ENCODE measurements at regions not wholly inside any gene's neighbourhood (a gene's known extent, or its start where the extent isn't known, plus 50 kb on each side); places are given as distances from the start of the nearest gene placed in this dataset.

- ChIA-PET CTCF (no interaction called here), POLR2A (no interaction called here)
- Histone ChIP-seq H3K4me2 (ENCODE audit: insufficient read depth, low read length) (no peak overlapping the region), H3K9me3 (replicated peaks; ENCODE audit: control insufficient read depth, insufficient read depth, low read length) (no peaks in the 10 kb centered on the region), H3K79me2 (ENCODE audit: control insufficient read depth, insufficient read depth, low read length) (no peaks in the 10 kb centered on the region), H4K20me1 (replicated peaks; ENCODE audit: control insufficient read depth, extremely low read depth, insufficient read depth, low read length) (no peaks in the 10 kb centered on the region), H3K27ac (ENCODE audit: insufficient read depth, low read depth, low read length) (no peak overlapping the region), H3K4me3 (replicated peaks in 1 of 3; ENCODE audit: insufficient read depth in 1 of 3, low read depth in 1 of 3, low read length in 3 of 3) (no peak overlapping the region), H3K9me1 (replicated peaks; ENCODE audit: control insufficient read depth, extremely low read depth, insufficient read depth, low read length) (no peaks in the 10 kb centered on the region), H2AFZ (ENCODE audit: low read depth, low read length) (no peak overlapping the region), H3K36me3 (ENCODE audit: control insufficient read depth in 2 of 2, extremely low read depth in 1 of 2, insufficient read depth in 2 of 2, low read length in 2 of 2) (no peaks in the 10 kb centered on the region), H3K9ac (replicated peaks; ENCODE audit: extremely low read depth, insufficient read depth, low read length) (no peak overlapping the region), H3K4me1 (ENCODE audit: control insufficient read depth, extremely low read depth, insufficient read depth, low read length) (no peaks in the 10 kb centered on the region), H3K27me3 (ENCODE audit: control insufficient read depth in 2 of 2, insufficient read depth in 2 of 2, low read length in 2 of 2) (no peaks in the 10 kb centered on the region)
- BruUV-seq (replicated peaks) = no TSS peak
- TF ChIP-seq CTCF (IDR thresholded peaks at IDR 0.05; ENCODE audit: extremely low read depth in 1 of 2, insufficient read depth in 1 of 2, low read depth in 1 of 2, low read length in 2 of 2) (no peak), POLR2A (IDR thresholded peaks at IDR 0.05; ENCODE audit: low read depth, low read length) (no peak)
- intact Hi-C loops (cut with micrococcal nuclease) (no loop called here), dilution Hi-C loops (cut with MboI; ENCODE audit: extremely low pct_ligation_motif_present, low sequenced_read_pairs) (no loop called here)
- DNase-seq (ENCODE audit: low read depth, low spot score) = no peak
- no peak for FAIRE-seq
Measured at GRCh38 chr11:92008249-92008648, 216.4 kb upstream of the FAT3 start.

- ChIA-PET CTCF (no interaction called here), POLR2A (no interaction called here)
- H2AFZ ChIP-seq (ENCODE audit: low read depth, low read length) = no peak overlapping the region
- H3K79me2 ChIP-seq (ENCODE audit: control insufficient read depth, insufficient read depth, low read length) = no peaks in the 10 kb centered on the region
- H3K27me3 ChIP-seq (ENCODE audit: control insufficient read depth in 2 of 2, insufficient read depth in 2 of 2, low read length in 2 of 2) = no peaks in the 10 kb centered on the region
- no peak overlapping the region for H3K4me2 ChIP-seq (ENCODE audit: insufficient read depth, low read length)
- dilution Hi-C loops (cut with MboI; ENCODE audit: extremely low pct_ligation_motif_present, low sequenced_read_pairs) = no loop called here
- no peak overlapping the region for H3K27ac ChIP-seq (ENCODE audit: insufficient read depth, low read depth, low read length)
- no peak overlapping the region for H3K4me3 ChIP-seq (replicated peaks in 1 of 3; ENCODE audit: insufficient read depth in 1 of 3, low read depth in 1 of 3, low read length in 3 of 3)
- no peaks in the 10 kb centered on the region for H3K4me1 ChIP-seq (ENCODE audit: control insufficient read depth, extremely low read depth, insufficient read depth, low read length)
- no peaks in the 10 kb centered on the region for H3K36me3 ChIP-seq (ENCODE audit: control insufficient read depth in 2 of 2, extremely low read depth in 1 of 2, insufficient read depth in 2 of 2, low read length in 2 of 2)
- no peaks in the 10 kb centered on the region for H4K20me1 ChIP-seq (replicated peaks; ENCODE audit: control insufficient read depth, extremely low read depth, insufficient read depth, low read length)
- FAIRE-seq = no peak
- no peaks in the 10 kb centered on the region for H3K9me1 ChIP-seq (replicated peaks; ENCODE audit: control insufficient read depth, extremely low read depth, insufficient read depth, low read length)
- BruUV-seq (replicated peaks) = no TSS peak
- H3K9ac ChIP-seq (replicated peaks; ENCODE audit: extremely low read depth, insufficient read depth, low read length) = no peak overlapping the region
- DNase-seq (ENCODE audit: low read depth, low spot score) = no peak
- TF ChIP-seq GATA2 (IDR thresholded peaks at IDR 0.05; ENCODE audit: insufficient read depth, insufficient read length, low read depth, low read length) (no peak), MAX (IDR thresholded peaks at IDR 0.05; ENCODE audit: insufficient read depth, insufficient read length) (no peak), POLR2AphosphoS5 (IDR thresholded peaks at IDR 0.05; ENCODE audit: insufficient read depth, low read depth, low read length) (no peak), MYC (IDR thresholded peaks at IDR 0.05; ENCODE audit: low read depth, low read length) (no peak), POLR2A (IDR thresholded peaks at IDR 0.05; ENCODE audit: low read depth, low read length) (no peak), JUN (IDR thresholded peaks at IDR 0.05; ENCODE audit: borderline replicate concordance, insufficient read depth, insufficient read length, low read depth) (no peak), FOS (IDR thresholded peaks at IDR 0.05; ENCODE audit: borderline replicate concordance, insufficient read depth, low read length) (no peak), CTCF (IDR thresholded peaks at IDR 0.05; ENCODE audit: extremely low read depth in 1 of 2, insufficient read depth in 1 of 2, low read depth in 1 of 2, low read length in 2 of 2) (no peak), EZH2 (IDR thresholded peaks at IDR 0.05; ENCODE audit: borderline replicate concordance, low read depth, low read length, severe bottlenecking) (no peak)
- no peaks in the 10 kb centered on the region for H3K9me3 ChIP-seq (replicated peaks; ENCODE audit: control insufficient read depth, insufficient read depth, low read length)
- intact Hi-C loops (cut with micrococcal nuclease) = no loop called here
Measured at GRCh38 chr11:92002568-92002967, 222.1 kb upstream of the FAT3 start.

Data from endothelial cell of umbilical vein (primary cell).